OCI-LY1 (cell line): ENCODE measurements at regions not wholly inside any gene's neighbourhood (a gene's known extent, or its start where the extent isn't known, plus 50 kb on each side); places are given as distances from the start of the nearest gene placed in this dataset.

ENCODE experiments used
- CTCF ChIP-seq: fragments of 200-600 bp; sonication (generic), shearing (Covaris generic); IDR thresholded peaks from 2 replicates; pipeline ENCODE4 v1.5.1; 2017; ENCODE audit warnings: mild to moderate bottlenecking, antibody characterized with exemption, low read length, moderate library complexity, mixed read lengths
- EZH2 ChIP-seq: fragments of 200-600 bp; sonication (generic), shearing (Covaris generic); IDR thresholded peaks from 2 replicates; pipeline ENCODE4 v1.8.0; 2017; ENCODE audit warnings: borderline replicate concordance, mixed run types, mild to moderate bottlenecking, antibody characterized with exemption, low read length, moderate library complexity, mixed read lengths

GRCh38 chr14:44372807-44373489 is 134.1 kb downstream of the FSCB start:
- no peak for TF ChIP-seq CTCF
- TF ChIP-seq EZH2: no peak
